ENCODE measurements at regions not wholly inside any gene's neighbourhood (a gene's known extent, or its start where the extent isn't known, plus 50 kb on each side); places are given as distances from the start of the nearest gene placed in this dataset.

DNA sequence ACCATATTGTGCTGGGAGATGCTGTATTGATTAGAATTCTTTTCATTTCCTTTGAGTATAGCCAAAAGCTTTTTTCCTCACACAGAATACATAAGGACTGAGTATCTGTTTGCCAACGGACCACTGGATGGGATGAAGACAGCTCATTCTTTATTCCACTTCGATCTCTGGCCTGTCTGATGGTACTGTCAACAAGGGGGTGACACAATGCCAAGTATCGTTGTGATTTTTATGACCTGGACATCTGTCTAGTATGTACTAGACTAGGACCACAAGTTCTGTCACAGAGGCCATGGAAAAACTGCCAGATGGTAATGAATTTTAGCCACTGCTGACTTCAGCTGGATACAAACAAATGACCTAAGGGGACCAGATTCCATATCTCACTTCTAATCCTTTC lies 502.7 kb downstream of the SOX5 start:
- intact Hi-C loops (cut with micrococcal nuclease; ENCODE audit: unreplicated experiment), result no loop called here
- POLR2A ChIA-PET, result interaction anchor here (0.7 kb wide), 1 partner anchor 14 kb away, joined by 5 read pairs; no protein-coding TSS in a partner anchor
- BruUV-seq (replicated peaks), result no TSS peak
- H4K20me1 ChIP-seq (ENCODE audit: insufficient read depth, low read length), result no peaks in the 10 kb centered on the region
- no peak overlapping the region for H3K27ac ChIP-seq (ENCODE audit: low read depth, low read length, poor library complexity, severe bottlenecking)
- no peaks in the 10 kb centered on the region for H3K9me3 ChIP-seq (ENCODE audit: low read length)
- no peaks in the 10 kb centered on the region for H3K9me2 ChIP-seq (ENCODE audit: insufficient read depth, low read length)
- no peak for DNase-seq (ENCODE audit: low spot score)
- H3K4me3 ChIP-seq (ENCODE audit: low read depth, low read length, poor library complexity, severe bottlenecking), result no peak overlapping the region
- no peaks in the 10 kb centered on the region for H3K79me2 ChIP-seq (ENCODE audit: insufficient read depth, low read depth, low read length)
- H3K4me2 ChIP-seq (ENCODE audit: low read length), result no peak overlapping the region
- H3K36me3 ChIP-seq (ENCODE audit: insufficient read depth, low read length), result no peaks in the 10 kb centered on the region
- CTCF ChIA-PET (ENCODE audit: unreplicated experiment), result no interaction called here
- no peak overlapping the region for H2AFZ ChIP-seq (ENCODE audit: low read length)
- TF ChIP-seq CTCF (conservative IDR thresholded peaks at IDR 0.05; ENCODE audit: low read length) (no peak), EZH2phosphoT487 (IDR thresholded peaks at IDR 0.05; ENCODE audit: borderline replicate concordance, low read depth, low read length) (no peak)
- H3K4me1 ChIP-seq (ENCODE audit: insufficient read depth, low read length, poor library complexity, severe bottlenecking), result no peaks in the 10 kb centered on the region

GRCh38 chr12:23450810-23451209 lies 498.7 kb downstream of the SOX5 start:
- Histone ChIP-seq H3K9me3 (ENCODE audit: low read length) (no peaks in the 10 kb centered on the region), H3K27ac (ENCODE audit: low read depth, low read length, poor library complexity, severe bottlenecking) (no peak overlapping the region), H4K20me1 (ENCODE audit: insufficient read depth, low read length) (no peaks in the 10 kb centered on the region), H2AFZ (ENCODE audit: low read length) (no peak overlapping the region), H3K36me3 (ENCODE audit: insufficient read depth, low read length) (no peaks in the 10 kb centered on the region), H3K4me2 (ENCODE audit: low read length) (no peak overlapping the region), H3K4me3 (ENCODE audit: low read depth, low read length, poor library complexity, severe bottlenecking) (no peak overlapping the region), H3K79me2 (ENCODE audit: insufficient read depth, low read depth, low read length) (no peaks in the 10 kb centered on the region), H3K9me2 (ENCODE audit: insufficient read depth, low read length) (no peaks in the 10 kb centered on the region), H3K4me1 (ENCODE audit: insufficient read depth, low read length, poor library complexity, severe bottlenecking) (no peaks in the 10 kb centered on the region)
- TF ChIP-seq EZH2phosphoT487 (IDR thresholded peaks at IDR 0.05; ENCODE audit: borderline replicate concordance, low read depth, low read length), result no peak
- no peak for TF ChIP-seq CTCF (conservative IDR thresholded peaks at IDR 0.05; ENCODE audit: low read length)
- BruUV-seq (replicated peaks), result no TSS peak
- CTCF ChIA-PET (ENCODE audit: unreplicated experiment), result no interaction called here
- intact Hi-C loops (cut with micrococcal nuclease; ENCODE audit: unreplicated experiment), result no loop called here
- no peak for DNase-seq (ENCODE audit: low spot score)
- POLR2A ChIA-PET, result interaction anchor here (0.5 kb wide), 1 partner anchor 292 kb away, joined by 3 read pairs; no protein-coding TSS in a partner anchor

DNA sequence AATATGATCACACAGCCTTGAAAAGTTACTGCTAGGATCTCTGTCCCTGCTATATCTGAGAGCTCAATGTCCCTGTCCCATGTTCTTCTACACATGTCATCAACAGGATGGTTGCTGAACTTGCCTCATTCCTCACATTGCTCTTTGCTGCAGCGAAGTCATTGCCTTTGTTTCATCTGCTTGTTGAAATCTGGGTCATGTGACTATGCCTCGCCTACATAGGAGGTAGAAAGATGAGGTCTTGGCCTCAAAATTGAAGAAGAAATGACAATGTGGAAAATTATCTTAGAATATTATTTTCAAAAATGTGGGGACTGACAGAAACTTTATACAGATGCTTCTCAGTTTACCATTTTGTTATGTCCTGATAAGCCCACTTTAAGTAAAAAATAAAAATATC lies 494.2 kb downstream of the SOX5 start:
- Histone ChIP-seq H4K20me1 (ENCODE audit: insufficient read depth, low read length) (no peaks in the 10 kb centered on the region), H3K36me3 (ENCODE audit: insufficient read depth, low read length) (no peaks in the 10 kb centered on the region), H3K9me3 (ENCODE audit: low read length) (no peaks in the 10 kb centered on the region), H3K4me2 (ENCODE audit: low read length) (no peak overlapping the region), H3K9me2 (ENCODE audit: insufficient read depth, low read length) (no peaks in the 10 kb centered on the region), H3K4me1 (ENCODE audit: insufficient read depth, low read length, poor library complexity, severe bottlenecking) (no peaks in the 10 kb centered on the region), H2AFZ (ENCODE audit: low read length) (no peak overlapping the region), H3K27ac (ENCODE audit: low read depth, low read length, poor library complexity, severe bottlenecking) (no peak overlapping the region), H3K4me3 (ENCODE audit: low read depth, low read length, poor library complexity, severe bottlenecking) (no peak overlapping the region), H3K79me2 (ENCODE audit: insufficient read depth, low read depth, low read length) (no peaks in the 10 kb centered on the region)
- BruUV-seq (replicated peaks), result no TSS peak
- ChIA-PET POLR2A (no interaction called here), CTCF (ENCODE audit: unreplicated experiment) (no interaction called here)
- TF ChIP-seq EZH2phosphoT487 (IDR thresholded peaks at IDR 0.05; ENCODE audit: borderline replicate concordance, low read depth, low read length) (no peak), CTCF (conservative IDR thresholded peaks at IDR 0.05; ENCODE audit: low read length) (no peak)
- DNase-seq (ENCODE audit: low spot score), result no peak
- intact Hi-C loops (cut with micrococcal nuclease; ENCODE audit: unreplicated experiment), result no loop called here
